H9 (cell line): ENCODE measurements at regions not wholly inside any gene's neighbourhood (a gene's known extent, or its start where the extent isn't known, plus 50 kb on each side); places are given as distances from the start of the nearest gene placed in this dataset.

Source experiments
- DNase-seq: peaks from one replicate; pipeline ENCODE4 v3.0.0-alpha.2; 2017
- H2AFZ ChIP-seq: one replicate; pipeline ENCODE4 v1.6.1; 2013; ENCODE audit warnings: mild to moderate bottlenecking, low read length, control low read depth, moderate library complexity
- H2AK5ac ChIP-seq: 2 replicates; pipeline ENCODE4 v1.6.1; 2013; ENCODE audit warnings: low read length, control low read depth, mixed read lengths; ENCODE audit not compliant: insufficient read length
- H2BK120ac ChIP-seq: one replicate; pipeline ENCODE4 v1.6.1; 2013; ENCODE audit warnings: low read depth, mild to moderate bottlenecking, low read length, control low read depth, inconsistent platforms; ENCODE audit not compliant: poor library complexity, severe bottlenecking
- H2BK12ac ChIP-seq: 2 replicates; pipeline ENCODE4 v1.6.1; 2013; ENCODE audit warnings: low read length, control low read depth, mixed read lengths, low read depth; ENCODE audit not compliant: insufficient read length
- H2BK15ac ChIP-seq: 2 replicates; pipeline ENCODE4 v1.6.1; 2013; ENCODE audit warnings: low read depth, low read length, control low read depth
- H2BK20ac ChIP-seq: one replicate; pipeline ENCODE4 v1.6.1; 2013; ENCODE audit warnings: low read depth, mild to moderate bottlenecking, low read length, control low read depth, inconsistent platforms; ENCODE audit not compliant: poor library complexity, severe bottlenecking
- H2BK5ac ChIP-seq: 2 replicates; pipeline ENCODE4 v1.6.1; 2013; ENCODE audit warnings: low read length, control low read depth, mixed read lengths; ENCODE audit not compliant: insufficient read length
- H3K14ac ChIP-seq: 2 replicates; pipeline ENCODE4 v1.6.1; 2013; ENCODE audit warnings: low read length, control low read depth; ENCODE audit not compliant: insufficient read depth
- H3K18ac ChIP-seq: 2 replicates; pipeline ENCODE4 v1.6.1; 2013; ENCODE audit warnings: low read depth, mild to moderate bottlenecking, mixed read lengths, low read length, control low read depth; ENCODE audit not compliant: insufficient read length
- H3K23ac ChIP-seq: 2 replicates; pipeline ENCODE4 v1.6.1; 2013; ENCODE audit warnings: low read length, control low read depth, mixed read lengths, low read depth; ENCODE audit not compliant: insufficient read length
- H3K23me2 ChIP-seq: 2 replicates; pipeline ENCODE4 v1.6.1; 2013; ENCODE audit warnings: low read depth, mild to moderate bottlenecking, mixed read lengths, low read length, control low read depth; ENCODE audit not compliant: insufficient read length, poor library complexity, severe bottlenecking
- H3K27ac ChIP-seq: 2 replicates; pipeline ENCODE4 v1.5.1; 2013; ENCODE audit warnings: low read length, control low read depth, mixed read lengths, low read depth; ENCODE audit not compliant: insufficient read length
- H3K27me3 ChIP-seq: 2 replicates; pipeline ENCODE4 v1.6.1; 2013; ENCODE audit warnings: low read length, control low read depth, inconsistent platforms; ENCODE audit not compliant: insufficient read depth
- H3K4ac ChIP-seq: 2 replicates; pipeline ENCODE4 v1.6.1; 2013; ENCODE audit warnings: low read depth, mild to moderate bottlenecking, control low read depth, inconsistent platforms, low read length, moderate library complexity
- H3K4me1 ChIP-seq: 2 replicates; pipeline ENCODE4 v1.6.1; 2013; ENCODE audit warnings: low read length, control low read depth, inconsistent platforms; ENCODE audit not compliant: insufficient read depth
- H3K4me2 ChIP-seq: 2 replicates; pipeline ENCODE4 v1.6.1; 2013; ENCODE audit warnings: low read length, control low read depth, mixed read lengths; ENCODE audit not compliant: insufficient read length, insufficient read depth
- H3K56ac ChIP-seq: 2 replicates; pipeline ENCODE4 v1.6.1; 2013; ENCODE audit warnings: low read depth, mild to moderate bottlenecking, mixed read lengths, low read length, control low read depth; ENCODE audit not compliant: insufficient read length
- H3K79me1 ChIP-seq: 2 replicates; pipeline ENCODE4 v1.6.1; 2013; ENCODE audit warnings: low read depth, mild to moderate bottlenecking, moderate library complexity, low read length, control low read depth, inconsistent platforms; ENCODE audit not compliant: insufficient read depth, poor library complexity, severe bottlenecking
- H3K79me2 ChIP-seq: 2 replicates; pipeline ENCODE4 v1.6.1; 2013; ENCODE audit warnings: low read length, control low read depth, inconsistent platforms; ENCODE audit not compliant: insufficient read depth
- H3K9ac ChIP-seq: 2 replicates; pipeline ENCODE4 v1.6.1; 2013; ENCODE audit warnings: low read length, control low read depth, mixed read lengths; ENCODE audit not compliant: insufficient read length; ENCODE audit errors: extremely low read depth
- H3K9me3 ChIP-seq: one replicate; pipeline ENCODE4 v1.6.1; 2013; ENCODE audit warnings: low read depth, low read length, inconsistent platforms; ENCODE audit not compliant: control insufficient read depth
- H3T11ph ChIP-seq: one replicate; pipeline ENCODE4 v1.6.1; 2013; ENCODE audit warnings: mild to moderate bottlenecking, low read length, control low read depth, inconsistent platforms
- H4K20me1 ChIP-seq: one replicate; pipeline ENCODE4 v1.6.1; 2013; ENCODE audit not compliant: control insufficient read depth, insufficient read length, insufficient read depth
- H4K5ac ChIP-seq: 2 replicates; pipeline ENCODE4 v1.6.1; 2013; ENCODE audit warnings: low read depth, mild to moderate bottlenecking, mixed read lengths, low read length, control low read depth; ENCODE audit not compliant: insufficient read length
- H4K8ac ChIP-seq: replicated peaks from 2 replicates; pipeline ENCODE4 v1.6.1; 2013; ENCODE audit warnings: low read length, control low read depth, mixed read lengths, low read depth; ENCODE audit not compliant: insufficient read length
- H4K91ac ChIP-seq: 2 replicates; pipeline ENCODE4 v1.6.1; 2013; ENCODE audit warnings: low read depth, mild to moderate bottlenecking, moderate library complexity, mixed read lengths, low read length, control low read depth; ENCODE audit not compliant: insufficient read length
- H3K27ac Mint-ChIP-seq, 3 experiments: 2 replicates in 2 of 3; 3 replicates in 1 of 3; pipeline ENCODE4 v1.8.0; 2020 to 2021; ENCODE audit warnings: mixed read lengths in 3 of 3, mild to moderate bottlenecking in 1 of 3, moderate library complexity in 1 of 3
- H3K27me3 Mint-ChIP-seq: 2 replicates; pipeline ENCODE4 v1.8.0; 2021; ENCODE audit warnings: low read depth, mild to moderate bottlenecking, moderate library complexity, mixed read lengths
- H3K36me3 Mint-ChIP-seq, 3 experiments: 2 replicates in 2 of 3; 3 replicates in 1 of 3; pipeline ENCODE4 v1.8.0; 2020 to 2021; ENCODE audit warnings: low read depth in 3 of 3, mixed read lengths in 3 of 3; ENCODE audit not compliant: insufficient read depth in 1 of 3
- H3K4me1 Mint-ChIP-seq, 2 experiments: 2 replicates each; pipeline ENCODE4 v1.8.0; 2020; ENCODE audit warnings: mixed read lengths in 2 of 2
- H3K4me3 Mint-ChIP-seq, 2 experiments: 2 replicates in 1 of 2; 3 replicates in 1 of 2; pipeline ENCODE4 v1.8.0; 2020 to 2021; ENCODE audit warnings: mild to moderate bottlenecking in 2 of 2, mixed read lengths in 2 of 2, moderate library complexity in 1 of 2
- H3K9me3 Mint-ChIP-seq, 2 experiments: 2 replicates in 1 of 2; 3 replicates in 1 of 2; pipeline ENCODE4 v1.8.0; 2020; ENCODE audit warnings: mild to moderate bottlenecking in 2 of 2, mixed read lengths in 2 of 2, moderate library complexity in 1 of 2
- WGBS: extraction: QIAGEN DNeasy Blood & Tissue Kit; methylation state at CpG from one replicate; pipeline ENCODE4 v1.1.7; 2013; ENCODE audit warnings: missing lambda C conversion rate, low lambda C conversion rate, mixed read lengths; ENCODE audit not compliant: insufficient read length; ENCODE audit errors: extremely low coverage; 5-methylcytosine and 5-hydroxymethylcytosine counted together
- TF ChIP-seq, protein P1 (sequence below): fragments of 200-600 bp; sonication (generic); conservative IDR thresholded peaks from 3 replicates; pipeline ENCODE4 v1.8.0; 2021; ENCODE audit warnings: antibody characterized with exemption, mild to moderate bottlenecking

DNA sequence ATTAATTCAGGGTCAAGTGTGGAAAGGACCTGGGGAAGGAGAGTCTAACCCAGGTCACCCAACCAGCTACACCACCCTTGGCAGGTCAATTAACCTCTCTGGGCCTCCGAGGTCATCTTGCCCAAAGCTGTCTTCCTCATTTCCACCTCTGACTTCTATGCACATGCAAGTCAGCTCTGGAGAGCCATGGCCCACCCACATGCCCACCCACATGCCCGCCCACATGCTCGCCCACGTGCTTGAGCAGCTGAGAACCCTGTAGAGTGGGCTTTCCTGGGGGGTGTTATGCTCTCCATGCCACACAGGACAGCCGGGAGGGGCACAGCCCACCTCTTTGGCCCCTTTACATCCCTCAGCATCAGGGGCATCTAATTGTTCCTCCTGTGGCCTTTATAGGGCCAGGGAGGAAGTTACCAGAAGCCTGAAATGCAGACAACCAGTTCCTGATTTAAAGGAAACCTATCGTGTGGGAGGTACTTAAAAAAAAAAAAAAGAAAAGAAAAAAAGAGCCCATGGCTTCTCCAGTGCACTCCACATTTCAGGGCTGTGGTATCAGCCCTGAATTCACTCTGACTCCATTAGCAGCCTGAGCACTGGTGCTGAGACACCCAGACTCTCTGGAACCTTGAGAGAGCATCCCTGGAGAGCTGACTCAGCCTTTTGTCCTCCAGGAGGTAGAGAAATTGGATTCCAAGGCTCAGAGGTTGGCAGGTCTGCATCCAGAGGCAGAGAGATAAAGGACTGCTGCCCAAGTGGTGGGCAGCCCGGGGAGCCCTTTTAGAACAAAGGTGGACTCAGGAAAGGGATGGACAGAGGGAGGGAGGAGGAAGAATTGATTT lies 176.2 kb upstream of the ZMIZ1 start:
- H3K27ac Mint-ChIP-seq, result no peak overlapping the region
- Histone ChIP-seq H4K8ac (no peak overlapping the region), H3K9ac (no peak overlapping the region)

More for the DNA sequence above, 176.2 kb upstream of the ZMIZ1 start:
- Histone ChIP-seq H3K27ac (no peak overlapping the region), H2BK12ac (no peak overlapping the region), H2BK20ac (no peak overlapping the region), H2BK5ac (no peak overlapping the region), H2AK5ac (no peak overlapping the region), H2BK120ac (no peak overlapping the region), H3T11ph (no peak overlapping the region), H2BK15ac (no peak overlapping the region), H3K27me3 (no peaks in the 10 kb centered on the region; the same call in 1 of the 2 replicates), H3K56ac (no peak overlapping the region), H3K4me2 (no peak overlapping the region), H3K79me1 (no peaks in the 10 kb centered on the region), H2AFZ (no peak overlapping the region), H3K79me2 (no peaks in the 10 kb centered on the region), H4K20me1 (no peaks in the 10 kb centered on the region), H3K14ac (no peak overlapping the region; the same call in 1 of the 2 replicates), H3K9me3 (no peaks in the 10 kb centered on the region), H3K4me1 (no peaks in the 10 kb centered on the region; the same call in 1 of the 2 replicates), H4K91ac (no peak overlapping the region), H3K4ac (no peak overlapping the region), H3K23ac (no peak overlapping the region), H3K23me2 (no peaks in the 10 kb centered on the region), H3K18ac (no peak overlapping the region), H4K5ac (no peak overlapping the region)
- H3K9me3 Mint-ChIP-seq, result no peaks in the 10 kb centered on the region
- no CpG with 5 or more reads among the region's 7 CpGs for WGBS
- TF ChIP-seq, protein P1, sequence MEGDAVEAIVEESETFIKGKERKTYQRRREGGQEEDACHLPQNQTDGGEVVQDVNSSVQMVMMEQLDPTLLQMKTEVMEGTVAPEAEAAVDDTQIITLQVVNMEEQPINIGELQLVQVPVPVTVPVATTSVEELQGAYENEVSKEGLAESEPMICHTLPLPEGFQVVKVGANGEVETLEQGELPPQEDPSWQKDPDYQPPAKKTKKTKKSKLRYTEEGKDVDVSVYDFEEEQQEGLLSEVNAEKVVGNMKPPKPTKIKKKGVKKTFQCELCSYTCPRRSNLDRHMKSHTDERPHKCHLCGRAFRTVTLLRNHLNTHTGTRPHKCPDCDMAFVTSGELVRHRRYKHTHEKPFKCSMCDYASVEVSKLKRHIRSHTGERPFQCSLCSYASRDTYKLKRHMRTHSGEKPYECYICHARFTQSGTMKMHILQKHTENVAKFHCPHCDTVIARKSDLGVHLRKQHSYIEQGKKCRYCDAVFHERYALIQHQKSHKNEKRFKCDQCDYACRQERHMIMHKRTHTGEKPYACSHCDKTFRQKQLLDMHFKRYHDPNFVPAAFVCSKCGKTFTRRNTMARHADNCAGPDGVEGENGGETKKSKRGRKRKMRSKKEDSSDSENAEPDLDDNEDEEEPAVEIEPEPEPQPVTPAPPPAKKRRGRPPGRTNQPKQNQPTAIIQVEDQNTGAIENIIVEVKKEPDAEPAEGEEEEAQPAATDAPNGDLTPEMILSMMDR, result no peak
- H3K27me3 Mint-ChIP-seq, result peaks cover 13% of the 10 kb centered on the region
- peaks cover 39 to 41% of the 10 kb centered on the region in 2 experiments for H3K4me1 Mint-ChIP-seq
- no peak for DNase-seq
- no peak overlapping the region for H3K4me3 Mint-ChIP-seq
- H3K36me3 Mint-ChIP-seq, result no peaks in the 10 kb centered on the region
